GM12878 (cell line): ENCODE measurements at regions not wholly inside any gene's neighbourhood (a gene's known extent, or its start where the extent isn't known, plus 50 kb on each side); places are given as distances from the start of the nearest gene placed in this dataset.

Source experiments
- ATAC-seq: fragments of 200-7000 bp; cut with Tn5 transposase; 3 replicates; pipeline ENCODE4 v1.9.1; 2020; ENCODE audit warnings: mild to moderate bottlenecking, moderate library complexity
- BruUV-seq: library from RNA; stranded (reverse); fragments of 400-500 nt; replicated peaks from 2 replicates; lab custom pipeline; 2021; lab: Mats Ljungman, UMichigan
- CTCF ChIA-PET: fragments of 300-600 bp; sonication (Branson Sonifier 250); formaldehyde crosslinking; extraction: SDS; loops from one replicate; lab custom pipeline; 2021; ENCODE audit warnings: inconsistent platforms; lab: Yijun Ruan, JAX
- POLR2A ChIA-PET: fragments of 350-600 bp; formaldehyde crosslinking; extraction: SDS; loops from one replicate; lab custom pipeline; 2021; ENCODE audit warnings: inconsistent platforms; lab: Charles Lee
- RAD21 ChIA-PET: fragments of 300-600 bp; sonication (Branson Sonifier 250); formaldehyde crosslinking; loops from one replicate; lab custom pipeline; 2023; ENCODE audit warnings: antibody characterized with exemption; ENCODE audit not compliant: unreplicated experiment; lab: Charles Lee
- SMC1A ChIA-PET: fragments of 300-600 bp; sonication (Branson Sonifier 250); formaldehyde crosslinking; loops from one replicate; lab custom pipeline; 2023; ENCODE audit not compliant: unreplicated experiment, uncharacterized antibody; lab: Charles Lee
- DNase-seq: peaks from one replicate; pipeline ENCODE4 v3.0.0-alpha.2; 2011; ENCODE audit warnings: low read depth, low spot score
- FAIRE-seq: peaks from 3 replicates; lab custom pipeline; 2011; peaks lifted over from hg19 to GRCh38; lab: Jason Lieb, UNC
- H2AFZ ChIP-seq: 2 replicates; pipeline ENCODE4 v1.6.0; 2011; ENCODE audit warnings: low read depth, low read length, control low read depth; ENCODE audit not compliant: control insufficient read depth
- H3K27ac ChIP-seq: 2 replicates; pipeline ENCODE4 v1.5.1; 2011; ENCODE audit warnings: control low read depth; ENCODE audit not compliant: control insufficient read depth, insufficient read depth
- H3K27me3 ChIP-seq, 2 experiments: replicated peaks in 1 of 2; 2 replicates each; pipeline versions ENCODE4 v1.6.0 to v1.6.1; 2011; ENCODE audit warnings: low read length in 1 of 2; ENCODE audit not compliant: control insufficient read depth in 2 of 2, insufficient read depth in 2 of 2
- H3K36me3 ChIP-seq, 2 experiments: 2 replicates each; pipeline ENCODE4 v1.5.1; 2011; ENCODE audit warnings: low read length in 1 of 2; ENCODE audit not compliant: control insufficient read depth in 2 of 2, insufficient read depth in 2 of 2
- H3K4me1 ChIP-seq: 2 replicates; pipeline ENCODE4 v1.6.1; 2011; ENCODE audit warnings: mild to moderate bottlenecking, low read length, moderate library complexity, mixed read lengths; ENCODE audit not compliant: control insufficient read depth, insufficient read depth
- H3K4me2 ChIP-seq: 2 replicates; pipeline ENCODE4 v1.6.0; 2011; ENCODE audit warnings: control low read depth; ENCODE audit not compliant: control insufficient read depth, insufficient read depth
- H3K4me3 ChIP-seq: fragments of 200-600 bp; sonication (generic); 2 replicates; pipeline ENCODE4 v1.5.1; 2016
- H3K79me2 ChIP-seq: 2 replicates; pipeline ENCODE4 v1.6.0; 2011; ENCODE audit warnings: low read length; ENCODE audit not compliant: control insufficient read depth, insufficient read depth
- H3K9ac ChIP-seq: 2 replicates; pipeline ENCODE4 v1.8.0; 2011; ENCODE audit warnings: low read length, control low read depth, mixed read lengths; ENCODE audit not compliant: control insufficient read depth, insufficient read depth
- H3K9me3 ChIP-seq: replicated peaks from 3 replicates; pipeline ENCODE4 v1.5.1; 2011; ENCODE audit warnings: mild to moderate bottlenecking, low read length; ENCODE audit not compliant: control insufficient read depth, insufficient read depth
- H4K20me1 ChIP-seq: 2 replicates; pipeline ENCODE4 v1.6.0; 2011; ENCODE audit not compliant: control insufficient read depth, insufficient read depth
- BRCA1 ChIP-seq: IDR thresholded peaks from 2 replicates; pipeline ENCODE4 v1.6.1; 2011; ENCODE audit warnings: low read depth, low read length, improper control_type of control experiment
- CHD1 ChIP-seq: IDR thresholded peaks from 2 replicates; pipeline ENCODE4 v1.6.1; 2012; ENCODE audit warnings: low read depth, low read length, improper control_type of control experiment
- DPF2 ChIP-seq: fragments of 450-650 bp; IDR thresholded peaks from 2 replicates; pipeline ENCODE4 v1.6.1; 2017; ENCODE audit warnings: mild to moderate bottlenecking
- FOXM1 ChIP-seq: IDR thresholded peaks from 2 replicates; pipeline ENCODE4 v1.6.1; 2012; ENCODE audit warnings: low read depth, mild to moderate bottlenecking, inconsistent platforms, low read length, moderate library complexity
- MYC ChIP-seq: IDR thresholded peaks from 2 replicates; pipeline ENCODE4 v1.6.1; 2011; ENCODE audit warnings: mild to moderate bottlenecking, low read length, moderate library complexity, inconsistent platforms; ENCODE audit not compliant: insufficient read depth, insufficient replicate concordance, insufficient read length, severe bottlenecking
- NRF1 ChIP-seq: conservative IDR thresholded peaks from 2 replicates; pipeline ENCODE4 v1.6.1; 2011; ENCODE audit warnings: mild to moderate bottlenecking, low read depth, low read length, improper control_type of control experiment
- PML ChIP-seq: IDR thresholded peaks from 2 replicates; pipeline ENCODE4 v1.6.1; 2012; ENCODE audit warnings: low read length, inconsistent platforms
- SMARCA5 ChIP-seq: fragments of 450-650 bp; IDR thresholded peaks from 2 replicates; pipeline ENCODE4 v1.6.1; 2017; ENCODE audit warnings: mild to moderate bottlenecking
- SUPT20H ChIP-seq: IDR thresholded peaks from 2 replicates; pipeline ENCODE4 v1.6.1; 2011; ENCODE audit warnings: low read depth, mild to moderate bottlenecking, low read length, moderate library complexity, borderline replicate concordance; ENCODE audit not compliant: control insufficient read depth
- ZBTB11 ChIP-seq: fragments of 450-650 bp; formaldehyde crosslinking; IDR thresholded peaks from 2 replicates; pipeline ENCODE4 v1.5.0; 2022; ENCODE audit warnings: mild to moderate bottlenecking, missing genetic modification characterization
- ZNF217 ChIP-seq: fragments of 450-650 bp; IDR thresholded peaks from 2 replicates; pipeline ENCODE4 v1.6.1; 2017; ENCODE audit warnings: antibody characterized with exemption, mild to moderate bottlenecking
- WGBS: methylation state at CpG from one replicate; pipeline ENCODE4 v1.1.6; 2016; ENCODE audit warnings: low lambda C conversion rate; ENCODE audit not compliant: insufficient replicate concordance, insufficient coverage; ENCODE audit errors: missing lambda C conversion rate; 5-methylcytosine and 5-hydroxymethylcytosine counted together
- in situ Hi-C: fragments of 300-500 bp; cut with MboI; formaldehyde crosslinking; loops from 9 replicates; pipeline ENCODE4 v1.14.3; 2018; ENCODE audit warnings: mixed read lengths
- intact Hi-C: fragments of 100-400 bp; cut with micrococcal nuclease; formaldehyde crosslinking; loops from one replicate; pipeline ENCODE4 v1.14.2; 2022; ENCODE audit not compliant: unreplicated experiment

DNA sequence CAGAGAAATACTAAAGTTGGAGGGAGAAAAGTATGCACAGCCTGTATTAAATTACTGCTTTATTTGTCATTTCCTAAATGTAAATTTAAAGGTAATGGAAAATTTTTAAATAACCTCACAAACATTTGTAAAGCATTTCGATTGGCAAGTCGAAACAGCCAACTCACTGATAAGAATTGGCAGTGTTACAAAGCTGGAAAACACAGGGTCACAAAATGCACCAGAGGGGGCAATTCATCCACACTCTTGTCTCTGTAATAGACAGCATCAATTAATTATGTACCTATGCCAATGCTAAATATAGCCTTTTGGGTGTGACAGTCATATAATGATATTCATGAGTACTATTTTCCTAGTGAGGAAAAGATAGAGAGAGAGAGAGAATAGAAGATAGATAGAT lies 140.6 kb upstream of the PRLR start:
- Histone ChIP-seq H3K4me2 (no peak overlapping the region), H3K4me1 (no peaks in the 10 kb centered on the region), H3K9me3 (no peaks in the 10 kb centered on the region), H4K20me1 (no peaks in the 10 kb centered on the region), H3K9ac (no peak overlapping the region), H3K36me3 (no peaks in the 10 kb centered on the region), H3K27me3 (no peaks in the 10 kb centered on the region), H2AFZ (no peak overlapping the region), H3K4me3 (no peak overlapping the region), H3K79me2 (no peaks in the 10 kb centered on the region), H3K27ac (no peak overlapping the region)
- intact Hi-C loops, result no loop called here
- SMC1A ChIA-PET, result interaction anchor here (1.5 to 2.4 kb wide), 3 partner anchors 9 to 186 kb away, joined by 4 to 11 read pairs (median 5); no protein-coding TSS in a partner anchor
- in situ Hi-C loops, result no loop called here
- TF ChIP-seq SMARCA5 (no peak), NRF1 (no peak), DPF2 (no peak), BRCA1 (no peak), MYC (no peak), ZNF217 (no peak), ZBTB11 (CRISPR knock-in tag) (no peak), CHD1 (no peak), SUPT20H (no peak), PML (no peak), FOXM1 (no peak)
- BruUV-seq, result no TSS peak
- RAD21 ChIA-PET, result interaction anchor here (0.8 to 1.7 kb wide), 3 partner anchors 9 to 141 kb away, joined by 3 read pairs; partner anchors contain the start of gene PRLR
- CTCF ChIA-PET, result interaction anchor here (0.7 to 1.8 kb wide), 4 partner anchors 58 to 556 kb away, joined by 3 to 4 read pairs (median 3); no protein-coding TSS in a partner anchor
- ATAC-seq (no peak), DNase-seq (no peak), FAIRE-seq (no peak)
- WGBS, result 26% methylated on average over 2 of the region's 2 CpGs
- POLR2A ChIA-PET, result no interaction called here
